ENCODE measurements at regions not wholly inside any gene's neighbourhood (a gene's known extent, or its start where the extent isn't known, plus 50 kb on each side); places are given as distances from the start of the nearest gene placed in this dataset.
A peak's percentile ranks its signal among the peaks of the same experiment; 100 is the strongest.

DNA sequence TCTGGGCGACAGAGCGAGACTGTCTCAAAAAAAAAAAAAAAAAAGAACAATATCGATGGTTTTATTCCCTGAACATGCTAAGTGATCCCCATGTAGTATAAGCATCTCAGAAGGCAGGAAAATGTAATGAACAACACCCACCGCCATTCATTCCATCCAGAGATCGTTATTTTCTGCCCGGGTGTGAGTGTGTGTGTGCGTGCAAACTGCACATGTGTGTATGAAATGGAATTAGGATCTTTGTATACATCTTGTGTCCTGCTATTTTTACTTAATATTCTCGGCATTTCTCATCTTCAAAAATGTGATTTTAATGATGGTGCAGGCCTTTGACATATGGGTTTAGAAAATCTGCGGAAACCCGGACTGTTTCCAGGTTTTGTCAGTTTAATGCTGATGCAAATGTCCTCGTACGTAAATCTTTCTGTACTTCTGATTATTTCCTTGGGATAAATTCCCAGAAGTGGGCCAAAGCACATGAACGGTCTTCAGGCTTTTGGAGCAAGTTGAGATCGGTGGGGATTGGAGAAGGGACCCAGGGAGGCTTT is 254.8 kb downstream of the SEC14L1 start:
- Histone ChIP-seq H3K27me3 (no peaks in the 10 kb centered on the region), H3K4me3 (no peak overlapping the region), H3K4me1 (peaks cover 33 to 42% (median 38%) of the 10 kb centered on the region in 3 donors), H3K27ac (peak overlapping the region; percentile 66 to 86 (median 84)), H3K9me3 (no peaks in the 10 kb centered on the region), H3K36me3 (no peaks in the 10 kb centered on the region)
- FAIRE-seq (no peak), ATAC-seq (no peak), DNase-seq (no peak)
- TF ChIP-seq, protein P1, sequence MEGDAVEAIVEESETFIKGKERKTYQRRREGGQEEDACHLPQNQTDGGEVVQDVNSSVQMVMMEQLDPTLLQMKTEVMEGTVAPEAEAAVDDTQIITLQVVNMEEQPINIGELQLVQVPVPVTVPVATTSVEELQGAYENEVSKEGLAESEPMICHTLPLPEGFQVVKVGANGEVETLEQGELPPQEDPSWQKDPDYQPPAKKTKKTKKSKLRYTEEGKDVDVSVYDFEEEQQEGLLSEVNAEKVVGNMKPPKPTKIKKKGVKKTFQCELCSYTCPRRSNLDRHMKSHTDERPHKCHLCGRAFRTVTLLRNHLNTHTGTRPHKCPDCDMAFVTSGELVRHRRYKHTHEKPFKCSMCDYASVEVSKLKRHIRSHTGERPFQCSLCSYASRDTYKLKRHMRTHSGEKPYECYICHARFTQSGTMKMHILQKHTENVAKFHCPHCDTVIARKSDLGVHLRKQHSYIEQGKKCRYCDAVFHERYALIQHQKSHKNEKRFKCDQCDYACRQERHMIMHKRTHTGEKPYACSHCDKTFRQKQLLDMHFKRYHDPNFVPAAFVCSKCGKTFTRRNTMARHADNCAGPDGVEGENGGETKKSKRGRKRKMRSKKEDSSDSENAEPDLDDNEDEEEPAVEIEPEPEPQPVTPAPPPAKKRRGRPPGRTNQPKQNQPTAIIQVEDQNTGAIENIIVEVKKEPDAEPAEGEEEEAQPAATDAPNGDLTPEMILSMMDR (IDR thresholded peaks at IDR 0.05), result no peak
- 93 to 95% methylated on average over 14 of the region's 14 CpGs for WGBS, 2 donors
- intact Hi-C loops (cut with DNase I), result no loop called here

DNA sequence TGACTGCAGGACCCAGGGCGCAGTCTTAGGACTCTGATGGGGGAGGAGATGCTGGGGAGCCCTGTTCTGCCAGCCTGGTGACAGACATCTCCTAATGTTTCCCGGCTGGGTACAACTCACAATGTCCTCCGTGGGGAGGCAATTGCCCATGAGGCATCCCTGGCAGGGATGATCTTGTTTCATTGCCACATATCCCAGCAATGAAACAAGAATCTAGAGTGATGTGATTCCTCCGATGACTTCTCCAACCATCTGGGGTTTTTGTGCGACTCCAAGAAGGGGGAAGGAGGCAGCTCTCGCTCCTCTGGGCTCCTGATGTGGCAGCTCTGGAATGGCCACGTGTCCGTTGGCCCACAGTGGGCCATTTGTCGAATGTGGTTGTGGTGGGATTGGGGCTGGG is 255.8 kb downstream of the SEC14L1 start:
- FAIRE-seq, result no peak
- no peak for ATAC-seq

GRCh38 chr17:77398274-77398673 is 257.5 kb downstream of the SEC14L1 start:
- Histone ChIP-seq H3K4me3 (no peak overlapping the region), H3K9me3 (no peaks in the 10 kb centered on the region), H3K27me3 (no peaks in the 10 kb centered on the region), H3K4me1 (peaks cover 14 to 22% (median 17%) of the 10 kb centered on the region in 3 donors), H3K36me3 (peaks cover 0 to 3% (median 0%) of the 10 kb centered on the region in 3 donors), H3K27ac (no peak overlapping the region)
- intact Hi-C loops (cut with DNase I), result no loop called here
- FAIRE-seq (no peak), DNase-seq (no peak), ATAC-seq (no peak)
- whole genome bisulfite sequencing, 2 donors, result 92 to 97% methylated on average over 11 of the region's 11 CpGs
- TF ChIP-seq, protein P1 (IDR thresholded peaks at IDR 0.05), result no peak

More for the DNA sequence above, 255.8 kb downstream of the SEC14L1 start:
- 88 to 94% methylated on average over 9 of the region's 9 CpGs for WGBS, 2 donors
- Histone ChIP-seq H3K27ac (no peak overlapping the region), H3K4me1 (peaks cover 30 to 39% (median 34%) of the 10 kb centered on the region in 3 donors), H3K27me3 (no peaks in the 10 kb centered on the region), H3K36me3 (no peaks in the 10 kb centered on the region), H3K4me3 (no peak overlapping the region), H3K9me3 (no peaks in the 10 kb centered on the region)
- DNase-seq, result no peak
- TF ChIP-seq, protein P1 (IDR thresholded peaks at IDR 0.05), result no peak
- intact Hi-C loops (cut with DNase I), result no loop called here

GRCh38 chr17:77399319-77399957 is 258.7 kb downstream of the SEC14L1 start:
- FAIRE-seq (no peak), DNase-seq (no peak), ATAC-seq (no peak)
- intact Hi-C loops (cut with DNase I), result no loop called here
- Histone ChIP-seq H3K27ac (no peak overlapping the region), H3K4me1 (peaks cover 4 to 12% (median 6%) of the 10 kb centered on the region in 3 donors), H3K27me3 (no peaks in the 10 kb centered on the region), H3K4me3 (no peak overlapping the region), H3K36me3 (peaks cover 0 to 4% (median 0%) of the 10 kb centered on the region in 3 donors), H3K9me3 (no peaks in the 10 kb centered on the region)
- 95% methylated on average over 16 of the region's 16 CpGs for WGBS, 2 donors
- TF ChIP-seq, protein P1 (IDR thresholded peaks at IDR 0.05), result no peak

GRCh38 chr17:77400445-77400870 is 259.7 kb downstream of the SEC14L1 start:
- Histone ChIP-seq H3K36me3 (peaks cover 0 to 4% (median 0%) of the 10 kb centered on the region in 3 donors), H3K9me3 (no peaks in the 10 kb centered on the region), H3K4me1 (peaks cover 0 to 2% (median 0%) of the 10 kb centered on the region in 3 donors), H3K4me3 (no peak overlapping the region), H3K27ac (no peak overlapping the region), H3K27me3 (no peaks in the 10 kb centered on the region)
- TF ChIP-seq, protein P1 (IDR thresholded peaks at IDR 0.05), result no peak
- ATAC-seq (peak in 3 of 4 donors; percentile 28 to 46 (median 41)), FAIRE-seq (no peak), DNase-seq (no peak)
- WGBS, 2 donors, result 84 to 89% methylated on average over 8 of the region's 8 CpGs
- intact Hi-C loops (cut with DNase I), result no loop called here

All from pancreas (tissue), 10 donors.